Colonic mucosa (tissue), 4 donors: ENCODE measurements at regions not wholly inside any gene's neighbourhood (a gene's known extent, or its start where the extent isn't known, plus 50 kb on each side); places are given as distances from the start of the nearest gene placed in this dataset.

Source experiments
- DNase-seq: peaks from one replicate; pipeline ENCODE4 v3.0.0-alpha.2; 2020
- H3K27ac ChIP-seq: fragments of 200-600 bp; one replicate; pipeline ENCODE4 v1.8.0; 2021
- H3K27me3 ChIP-seq: fragments of 200-600 bp; one replicate; pipeline ENCODE4 v1.8.0; 2021
- H3K36me3 ChIP-seq: fragments of 200-600 bp; one replicate; pipeline ENCODE4 v1.8.0; 2021
- H3K4me1 ChIP-seq: fragments of 200-600 bp; one replicate; pipeline ENCODE4 v1.8.0; 2021; ENCODE audit warnings: mild to moderate bottlenecking
- H3K4me3 ChIP-seq: fragments of 200-600 bp; one replicate; pipeline ENCODE4 v1.8.0; 2021
- H3K9ac ChIP-seq, 2 donors: one replicate each; pipeline ENCODE4 v1.7.0; 2013; ENCODE audit warnings: control low read depth in 2 of 2, low read depth in 2 of 2, low read length in 2 of 2
- H3K9me3 ChIP-seq: fragments of 200-600 bp; one replicate; pipeline ENCODE4 v1.8.0; 2021
- CTCF ChIP-seq: fragments of 200-600 bp; IDR thresholded peaks from one replicate; pipeline ENCODE4 v1.8.0; 2022; ENCODE audit warnings: antibody characterized with exemption, mild to moderate bottlenecking
- intact Hi-C: fragments of 100-400 bp; cut with DNase I; formaldehyde crosslinking; loops from one replicate; pipeline ENCODE4 v1.14.1; 2022
- donor health status: healthy.
- donor health status: DM: no; HTN: no; CAD: no.
- donor health status: DM: no; HTN: no; CAD: no.

GRCh38 chrX:6644411-6644810 lies 109.5 kb upstream of the VCX3A start:
- Histone ChIP-seq H3K27me3 (no peaks in the 10 kb centered on the region), H3K4me1 (no peaks in the 10 kb centered on the region), H3K9ac (no peak overlapping the region), H3K27ac (no peak overlapping the region), H3K4me3 (no peak overlapping the region), H3K9me3 (no peaks in the 10 kb centered on the region), H3K36me3 (no peaks in the 10 kb centered on the region)
- no peak for TF ChIP-seq CTCF
- intact Hi-C loops = no loop called here
- peak; percentile 18 for DNase-seq

- no peak for DNase-seq
- no peaks in the 10 kb centered on the region for H3K36me3 ChIP-seq
- H3K4me1 ChIP-seq = no peaks in the 10 kb centered on the region
- H3K9me3 ChIP-seq = no peaks in the 10 kb centered on the region
- intact Hi-C loops = no loop called here
- no peak overlapping the region for H3K9ac ChIP-seq
- no peak overlapping the region for H3K4me3 ChIP-seq
- no peak for TF ChIP-seq CTCF
- H3K27me3 ChIP-seq = no peaks in the 10 kb centered on the region
- no peak overlapping the region for H3K27ac ChIP-seq
Observed at GRCh38 chrX:6640727-6641126, 105.8 kb upstream of the VCX3A start.

- H3K27ac ChIP-seq = no peak overlapping the region
- no peaks in the 10 kb centered on the region for H3K27me3 ChIP-seq
- no peaks in the 10 kb centered on the region for H3K4me1 ChIP-seq
- H3K9me3 ChIP-seq = no peaks in the 10 kb centered on the region
- no peak overlapping the region for H3K4me3 ChIP-seq
- H3K36me3 ChIP-seq = no peaks in the 10 kb centered on the region
- DNase-seq = no peak
- TF ChIP-seq CTCF = no peak
- intact Hi-C loops = no loop called here
- no peak overlapping the region for H3K9ac ChIP-seq
Observed at GRCh38 chrX:6614506-6614905, 79.6 kb upstream of the VCX3A start.

GRCh38 chrX:6599230-6599860 lies 64.4 kb upstream of the VCX3A start:
- intact Hi-C loops = no loop called here

More at GRCh38 chrX:6599230-6599860, 64.4 kb upstream of the VCX3A start:
- Histone ChIP-seq H3K4me1 (no peaks in the 10 kb centered on the region), H3K27ac (no peak overlapping the region), H3K9me3 (no peaks in the 10 kb centered on the region), H3K36me3 (no peaks in the 10 kb centered on the region), H3K27me3 (no peaks in the 10 kb centered on the region), H3K9ac (no peak overlapping the region), H3K4me3 (no peak overlapping the region)
- no peak for DNase-seq
- no peak for TF ChIP-seq CTCF
